ENCODE measurements at regions not wholly inside any gene's neighbourhood (a gene's known extent, or its start where the extent isn't known, plus 50 kb on each side); places are given as distances from the start of the nearest gene placed in this dataset.

- no peak for TF ChIP-seq CTCF (IDR thresholded peaks at IDR 0.05; ENCODE audit: insufficient read depth, low read depth, low read length)
- no peak for DNase-seq (ENCODE audit: low read depth)
- H3K4me3 ChIP-seq (ENCODE audit: low read depth, low read length): no peak overlapping the region
Observed at GRCh38 chr15:31893780-31894179, 136.5 kb upstream of the CHRNA7 start.

GRCh38 chr15:31897746-31898145 lies 132.6 kb upstream of the CHRNA7 start:
- no peak for TF ChIP-seq CTCF (IDR thresholded peaks at IDR 0.05; ENCODE audit: insufficient read depth, low read depth, low read length)
- H3K4me3 ChIP-seq (ENCODE audit: low read depth, low read length): no peak overlapping the region
- DNase-seq (ENCODE audit: low read depth): no peak

- no peak for TF ChIP-seq CTCF (IDR thresholded peaks at IDR 0.05; ENCODE audit: insufficient read depth, low read depth, low read length)
- no peak for DNase-seq (ENCODE audit: low read depth)
- no peak overlapping the region for H3K4me3 ChIP-seq (ENCODE audit: low read depth, low read length)
Observed at GRCh38 chr15:31901501-31901900, 128.8 kb upstream of the CHRNA7 start.

- H3K4me3 ChIP-seq (ENCODE audit: low read depth, low read length): no peak overlapping the region
- no peak for DNase-seq (ENCODE audit: low read depth)
- no peak for TF ChIP-seq CTCF (IDR thresholded peaks at IDR 0.05; ENCODE audit: insufficient read depth, low read depth, low read length)
Observed at GRCh38 chr15:31905054-31905453, 125.3 kb upstream of the CHRNA7 start.

GRCh38 chr15:31925541-31925940 lies 104.8 kb upstream of the CHRNA7 start:
- H3K4me3 ChIP-seq (ENCODE audit: low read depth, low read length): no peak overlapping the region
- TF ChIP-seq CTCF (IDR thresholded peaks at IDR 0.05; ENCODE audit: insufficient read depth, low read depth, low read length): no peak
- no peak for DNase-seq (ENCODE audit: low read depth)

- no peak for TF ChIP-seq CTCF (IDR thresholded peaks at IDR 0.05; ENCODE audit: insufficient read depth, low read depth, low read length)
- H3K4me3 ChIP-seq (ENCODE audit: low read depth, low read length): no peak overlapping the region
- no peak for DNase-seq (ENCODE audit: low read depth)
Observed at GRCh38 chr15:31930967-31931366, 99.3 kb upstream of the CHRNA7 start.

- no peak for TF ChIP-seq CTCF (IDR thresholded peaks at IDR 0.05; ENCODE audit: insufficient read depth, low read depth, low read length)
- DNase-seq (ENCODE audit: low read depth): no peak
- no peak overlapping the region for H3K4me3 ChIP-seq (ENCODE audit: low read depth, low read length)
Observed at GRCh38 chr15:31932576-31932975, 97.7 kb upstream of the CHRNA7 start.

Data from fibroblast of villous mesenchyme (primary cell).